SK-N-SH (cell line): ENCODE measurements at regions not wholly inside any gene's neighbourhood (a gene's known extent, or its start where the extent isn't known, plus 50 kb on each side); places are given as distances from the start of the nearest gene placed in this dataset.

ENCODE experiments used
- CTCF ChIA-PET: fragments of 300-600, 350-600 bp; formaldehyde crosslinking; extraction: SDS; loops from one replicate; lab custom pipeline; 2021; lab: Yijun Ruan, JAX
- POLR2A ChIA-PET: fragments of 350-600 bp; sonication (Branson Sonifier 250); formaldehyde crosslinking; extraction: SDS; loops from one replicate; lab custom pipeline; 2020; ENCODE audit warnings: antibody characterized with exemption, inconsistent platforms; lab: Yijun Ruan, JAX
- DNase-seq: peaks from one replicate; pipeline ENCODE4 v3.0.0; 2012
- H2AFZ ChIP-seq: fragments of 200-600 bp; sonication (generic); 2 replicates; pipeline ENCODE4 v1.8.1; 2016; ENCODE audit warnings: antibody characterized with exemption, mild to moderate bottlenecking, low read depth
- H3F3A ChIP-seq: fragments of 200-600 bp; sonication (generic); replicated peaks from 2 replicates; pipeline ENCODE3; 2016; ENCODE audit warnings: antibody characterized with exemption, mild to moderate bottlenecking; ENCODE audit not compliant: insufficient read depth
- H3K27ac ChIP-seq, 2 experiments: fragments of 200-500 bp in 1 of 2; fragments of 200-600 bp in 1 of 2; sonication (Bioruptor generic) in 1 of 2; sonication (generic), shearing (Covaris generic) in 1 of 2; 2 replicates each; pipeline versions ENCODE4 v1.5.1 to v1.6.1; 2014 to 2016; ENCODE audit warnings: low read depth in 2 of 2, inconsistent platforms in 1 of 2, low read length in 1 of 2, mild to moderate bottlenecking in 1 of 2, mixed read lengths in 1 of 2
- H3K27me3 ChIP-seq: fragments of 200-600 bp; sonication (generic), shearing (Covaris generic); 2 replicates; pipeline ENCODE4 v1.6.1; 2016; ENCODE audit warnings: mixed run types; ENCODE audit not compliant: insufficient read depth
- H3K36me3 ChIP-seq, 2 experiments: fragments of 200-500 bp in 1 of 2; fragments of 200-600 bp in 1 of 2; sonication (Bioruptor generic) in 1 of 2; sonication (generic) in 1 of 2; replicated peaks in 1 of 2; 2 replicates each; pipeline versions ENCODE3 to v1.5.1; 2014 to 2016; ENCODE audit warnings: low read length in 1 of 2, mild to moderate bottlenecking in 1 of 2; ENCODE audit not compliant: insufficient read depth in 2 of 2, control insufficient read depth in 1 of 2
- H3K4me1 ChIP-seq, 2 experiments: fragments of 200-500 bp in 1 of 2; fragments of 200-600 bp in 1 of 2; sonication (Bioruptor generic) in 1 of 2; sonication (generic), shearing (Covaris generic) in 1 of 2; 2 replicates each; pipeline versions ENCODE4 v1.5.1 to v1.6.1; 2014 to 2016; ENCODE audit warnings: low read depth in 1 of 2, low read length in 1 of 2, mixed run types in 1 of 2; ENCODE audit not compliant: insufficient read depth in 2 of 2, control insufficient read depth in 1 of 2
- H3K4me2 ChIP-seq: fragments of 200-600 bp; sonication (generic), shearing (Covaris generic); 2 replicates; pipeline ENCODE4 v1.6.1; 2017; ENCODE audit warnings: mixed run types
- H3K4me3 ChIP-seq, 2 experiments: fragments of 200-500 bp in 1 of 2; fragments of 200-600 bp in 1 of 2; sonication (Bioruptor generic) in 1 of 2; sonication (generic), shearing (Covaris generic) in 1 of 2; 2 replicates each; pipeline versions ENCODE4 v1.5.1 to v1.8.1; 2014 to 2016; ENCODE audit warnings: low read depth in 2 of 2, inconsistent platforms in 1 of 2, low read length in 1 of 2, mild to moderate bottlenecking in 1 of 2, mixed read lengths in 1 of 2, moderate library complexity in 1 of 2
- H3K79me2 ChIP-seq: fragments of 200-600 bp; sonication (generic); 2 replicates; pipeline ENCODE4 v1.8.1; 2017; ENCODE audit warnings: mild to moderate bottlenecking; ENCODE audit not compliant: insufficient read depth
- H3K9ac ChIP-seq: fragments of 200-600 bp; sonication (generic); 2 replicates; pipeline ENCODE4 v1.6.1; 2017; ENCODE audit warnings: mixed run types
- H3K9me2 ChIP-seq: fragments of 200-600 bp; sonication (generic); 2 replicates; pipeline ENCODE4 v1.6.1; 2017; ENCODE audit warnings: mixed run types
- H3K9me3 ChIP-seq: fragments of 200-600 bp; sonication (generic); 2 replicates; pipeline ENCODE4 v1.6.1; 2017; ENCODE audit warnings: mixed run types, mild to moderate bottlenecking, moderate library complexity
- H4K20me1 ChIP-seq: fragments of 200-600 bp; sonication (generic); 2 replicates; pipeline ENCODE4 v1.6.1; 2017; ENCODE audit warnings: mild to moderate bottlenecking, mixed run types; ENCODE audit not compliant: insufficient read depth
- CHD2 ChIP-seq: fragments of 150-350 bp; IDR thresholded peaks from 2 replicates; pipeline ENCODE4 v1.6.1; 2018; ENCODE audit warnings: low read length; ENCODE audit not compliant: partially characterized antibody
- ELF1 ChIP-seq: IDR thresholded peaks from 2 replicates; pipeline ENCODE4 v1.4.0; 2012
- EZH2phosphoT487 ChIP-seq: fragments of 200-600 bp; sonication (generic); IDR thresholded peaks from 2 replicates; pipeline ENCODE4 v1.6.1; 2017; ENCODE audit warnings: low read depth, mixed run types, mild to moderate bottlenecking, antibody characterized with exemption, moderate library complexity, borderline replicate concordance
- FOXM1 ChIP-seq: IDR thresholded peaks from 2 replicates; pipeline ENCODE4 v1.4.0; 2012; ENCODE audit warnings: low read depth, mild to moderate bottlenecking
- GATA2 ChIP-seq: sonication (generic); formaldehyde crosslinking; IDR thresholded peaks from 2 replicates; pipeline ENCODE4 v1.5.0; 2020; ENCODE audit warnings: mild to moderate bottlenecking, missing genetic modification reagents
- IRF3 ChIP-seq: fragments of 150-350 bp; IDR thresholded peaks from 2 replicates; pipeline ENCODE4 v1.6.1; 2016; ENCODE audit warnings: mild to moderate bottlenecking, low read depth, low read length
- JUND ChIP-seq: IDR thresholded peaks from 2 replicates; pipeline ENCODE4 v1.4.0; 2012
- NFIC ChIP-seq: IDR thresholded peaks from 2 replicates; pipeline ENCODE4 v1.4.0; 2012; ENCODE audit warnings: borderline replicate concordance
- NRF1 ChIP-seq: IDR thresholded peaks from 2 replicates; pipeline ENCODE4 v1.6.1; 2012; ENCODE audit warnings: low read depth, mild to moderate bottlenecking, low read length
- RAD21 ChIP-seq: IDR thresholded peaks from 2 replicates; pipeline ENCODE4 v1.6.1; 2012; ENCODE audit warnings: mild to moderate bottlenecking, low read length
- RCOR1 ChIP-seq: fragments of 150-350 bp; IDR thresholded peaks from 2 replicates; pipeline ENCODE4 v1.6.1; 2017; ENCODE audit warnings: antibody characterized with exemption, low read length
- RFX5 ChIP-seq: IDR thresholded peaks from 2 replicates; pipeline ENCODE4 v1.6.1; 2012; ENCODE audit warnings: mild to moderate bottlenecking, improper control_type of control experiment, low read length
- RXRA ChIP-seq: IDR thresholded peaks from 2 replicates; pipeline ENCODE4 v1.4.0; 2012; ENCODE audit warnings: low read depth, mild to moderate bottlenecking, borderline replicate concordance
- SMC3 ChIP-seq: IDR thresholded peaks from 2 replicates; pipeline ENCODE4 v1.6.1; 2012; ENCODE audit warnings: low read depth, low read length, improper control_type of control experiment
- TCF12 ChIP-seq: IDR thresholded peaks from 2 replicates; pipeline ENCODE4 v1.4.0; 2012
- TEAD4 ChIP-seq: IDR thresholded peaks from 2 replicates; pipeline ENCODE4 v1.4.0; 2012; ENCODE audit warnings: mild to moderate bottlenecking, borderline replicate concordance; ENCODE audit not compliant: insufficient read depth
- USF1 ChIP-seq: IDR thresholded peaks from 2 replicates; pipeline ENCODE4 v1.4.0; 2012; ENCODE audit warnings: low read depth, borderline replicate concordance
- WGBS: methylation state at CpG from one replicate; pipeline ENCODE4 v1.1.6; 2017; ENCODE audit warnings: low lambda C conversion rate; 5-methylcytosine and 5-hydroxymethylcytosine counted together
- TF ChIP-seq, protein P1 (sequence below): IDR thresholded peaks from 2 replicates; pipeline ENCODE4 v1.4.0; 2012; ENCODE audit warnings: low read depth
- TF ChIP-seq, protein P2 (sequence below): fragments of 150-350 bp; IDR thresholded peaks from 2 replicates; pipeline ENCODE4 v1.6.1; 2017; ENCODE audit warnings: antibody characterized with exemption, low read length, low read depth, borderline replicate concordance

DNA sequence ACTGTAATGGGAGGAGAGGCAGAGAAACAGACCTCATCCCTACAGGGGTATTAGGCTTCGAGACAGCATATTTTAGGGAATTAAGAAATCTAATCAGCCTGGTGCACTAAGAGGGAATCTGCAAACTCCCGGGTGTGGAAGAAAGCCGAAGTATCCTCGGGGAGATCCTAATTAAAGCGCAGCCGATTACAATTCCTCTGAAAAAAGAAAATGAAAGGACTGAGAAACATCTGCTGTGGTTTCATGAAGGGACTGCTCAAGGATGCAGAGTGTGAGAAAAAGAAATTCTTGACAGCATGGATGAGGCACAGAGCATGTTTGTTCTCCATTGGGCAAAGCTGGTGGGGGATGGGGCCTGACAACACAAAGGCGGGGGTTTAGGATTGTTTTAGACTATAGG lies 290.0 kb upstream of the LARGE1 start:
- Histone ChIP-seq H3K79me2 (no peaks in the 10 kb centered on the region), H3K27me3 (no peaks in the 10 kb centered on the region), H3K4me1 (no peaks in the 10 kb centered on the region), H3K9me2 (no peaks in the 10 kb centered on the region), H3K4me2 (no peak overlapping the region), H3K9ac (no peak overlapping the region), H4K20me1 (no peaks in the 10 kb centered on the region), H3K36me3 (no peaks in the 10 kb centered on the region), H3F3A (no peaks in the 10 kb centered on the region), H3K4me3 (no peak overlapping the region), H3K9me3 (no peaks in the 10 kb centered on the region), H2AFZ (no peak overlapping the region), H3K27ac (no peak overlapping the region)
- TF ChIP-seq NFIC (no peak), USF1 (no peak), ELF1 (no peak), SMC3 (no peak), RCOR1 (no peak), RFX5 (no peak), NRF1 (no peak), GATA2 (CRISPR knock-in tag) (no peak), EZH2phosphoT487 (no peak), FOXM1 (no peak), TCF12 (no peak), CHD2 (no peak), TEAD4 (no peak), RXRA (no peak), RAD21 (no peak)
- TF ChIP-seq, protein P1, sequence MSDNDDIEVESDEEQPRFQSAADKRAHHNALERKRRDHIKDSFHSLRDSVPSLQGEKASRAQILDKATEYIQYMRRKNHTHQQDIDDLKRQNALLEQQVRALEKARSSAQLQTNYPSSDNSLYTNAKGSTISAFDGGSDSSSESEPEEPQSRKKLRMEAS: no peak
- TF ChIP-seq, protein P2, sequence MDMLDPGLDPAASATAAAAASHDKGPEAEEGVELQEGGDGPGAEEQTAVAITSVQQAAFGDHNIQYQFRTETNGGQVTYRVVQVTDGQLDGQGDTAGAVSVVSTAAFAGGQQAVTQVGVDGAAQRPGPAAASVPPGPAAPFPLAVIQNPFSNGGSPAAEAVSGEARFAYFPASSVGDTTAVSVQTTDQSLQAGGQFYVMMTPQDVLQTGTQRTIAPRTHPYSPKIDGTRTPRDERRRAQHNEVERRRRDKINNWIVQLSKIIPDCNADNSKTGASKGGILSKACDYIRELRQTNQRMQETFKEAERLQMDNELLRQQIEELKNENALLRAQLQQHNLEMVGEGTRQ: no peak
- WGBS: 5% methylated on average over 7 of the region's 7 CpGs
- ChIA-PET POLR2A (no interaction called here), CTCF (no interaction called here)
- DNase-seq: no peak

DNA sequence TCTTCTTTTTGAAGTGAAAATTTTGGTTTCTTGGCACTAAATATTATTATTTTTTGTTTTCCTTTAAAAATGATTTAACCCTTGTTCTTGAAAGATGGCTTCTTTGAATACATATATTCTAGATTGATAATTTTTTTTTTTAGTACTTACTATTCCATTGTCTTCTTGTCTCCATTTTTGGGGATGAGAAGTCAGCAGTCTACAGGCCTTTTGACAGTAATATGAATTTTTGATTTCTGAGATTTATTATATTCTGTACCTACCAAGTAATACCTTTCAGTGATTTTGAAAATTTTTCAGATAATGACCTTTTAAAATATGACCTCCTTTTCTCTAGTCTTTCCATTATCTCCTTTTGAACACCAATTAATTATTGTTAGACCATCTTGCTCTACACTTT lies 294.1 kb upstream of the LARGE1 start:
- Histone ChIP-seq H4K20me1 (no peaks in the 10 kb centered on the region), H3K4me1 (no peaks in the 10 kb centered on the region), H3K9ac (no peak overlapping the region), H3F3A (no peaks in the 10 kb centered on the region), H3K4me2 (no peak overlapping the region), H3K36me3 (no peaks in the 10 kb centered on the region), H3K9me2 (no peaks in the 10 kb centered on the region), H3K79me2 (no peaks in the 10 kb centered on the region), H3K4me3 (no peak overlapping the region), H3K9me3 (no peaks in the 10 kb centered on the region), H2AFZ (no peak overlapping the region), H3K27me3 (no peaks in the 10 kb centered on the region), H3K27ac (no peak overlapping the region)
- no peak for TF ChIP-seq IRF3
- no peak for TF ChIP-seq FOXM1
- no peak for TF ChIP-seq JUND
- no peak for TF ChIP-seq RCOR1
- ChIA-PET POLR2A (no interaction called here), CTCF (no interaction called here)
- no peak for DNase-seq
